GM18909 (cell line): ENCODE measurements at regions not wholly inside any gene's neighbourhood (a gene's known extent, or its start where the extent isn't known, plus 50 kb on each side); places are given as distances from the start of the nearest gene placed in this dataset.

Experiments
- ATAC-seq: cut with Tn5 transposase; IDR thresholded peaks from one replicate; pipeline ENCODE4 v1.9.1; 2021; ENCODE audit warnings: mild to moderate bottlenecking; ENCODE audit not compliant: unreplicated experiment, poor library complexity

- ATAC-seq: no peak
Observed at GRCh38 chr5:15266841-15267240, 233.1 kb upstream of the FBXL7 start.

- ATAC-seq: no peak
Observed at GRCh38 chr5:15266229-15266628, 233.8 kb upstream of the FBXL7 start.

- no peak for ATAC-seq
Observed at GRCh38 chr5:15263942-15264341, 236.0 kb upstream of the FBXL7 start.

- no peak for ATAC-seq
Observed at GRCh38 chr5:15263406-15263805, 236.6 kb upstream of the FBXL7 start.

GRCh38 chr5:15261269-15261995, 238.5 kb upstream of the FBXL7 start:
- no peak for ATAC-seq

- no peak for ATAC-seq
Observed at GRCh38 chr5:15260356-15261268, 239.4 kb upstream of the FBXL7 start.

GRCh38 chr5:15256485-15256884, 243.5 kb upstream of the FBXL7 start:
- ATAC-seq: no peak

- ATAC-seq: no peak
Observed at GRCh38 chr5:15255576-15255975, 244.4 kb upstream of the FBXL7 start.

- ATAC-seq: no peak
Observed at GRCh38 chr5:15254607-15255006, 245.4 kb upstream of the FBXL7 start.

GRCh38 chr5:15252331-15252730, 247.6 kb upstream of the FBXL7 start:
- ATAC-seq: no peak

- no peak for ATAC-seq
Observed at GRCh38 chr5:15249152-15249551, 250.8 kb upstream of the FBXL7 start.

GRCh38 chr5:15248731-15249130, 251.2 kb upstream of the FBXL7 start:
- no peak for ATAC-seq

GRCh38 chr5:15245913-15246312, 254.1 kb upstream of the FBXL7 start:
- no peak for ATAC-seq

GRCh38 chr5:15243301-15244020, 256.5 kb upstream of the FBXL7 start:
- no peak for ATAC-seq

- ATAC-seq: no peak
Observed at GRCh38 chr5:15241216-15241821, 258.7 kb upstream of the FBXL7 start.

- ATAC-seq: no peak
Observed at GRCh38 chr5:15238006-15238405, 262.0 kb upstream of the FBXL7 start.

GRCh38 chr5:15236911-15237508, 263.0 kb upstream of the FBXL7 start:
- ATAC-seq: no peak

- ATAC-seq: no peak
Observed at GRCh38 chr5:15234911-15235310, 265.1 kb upstream of the FBXL7 start.

GRCh38 chr5:15234366-15234765, 265.6 kb upstream of the FBXL7 start:
- no peak for ATAC-seq

- ATAC-seq: no peak
Observed at GRCh38 chr5:15233566-15233965, 266.4 kb upstream of the FBXL7 start.
